ENCODE measurements at regions not wholly inside any gene's neighbourhood (a gene's known extent, or its start where the extent isn't known, plus 50 kb on each side); places are given as distances from the start of the nearest gene placed in this dataset.

DNA sequence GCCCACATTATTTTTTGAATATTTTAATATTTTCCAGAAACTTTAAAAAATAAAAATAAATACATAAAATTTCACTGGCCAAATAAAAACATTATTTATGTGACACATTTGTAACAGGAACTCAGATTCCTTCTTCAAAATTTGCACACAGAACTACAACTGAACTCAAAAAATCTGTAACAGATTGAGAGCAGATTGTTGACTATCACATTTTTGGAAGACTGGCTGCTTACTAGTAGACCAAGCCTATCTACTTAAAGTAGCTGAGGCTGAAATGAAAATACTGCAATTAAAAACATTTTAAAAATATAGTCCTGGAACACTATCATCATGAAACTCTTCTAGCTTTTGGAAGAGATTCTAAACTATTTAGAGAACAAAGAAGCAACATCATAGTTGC is 203.9 kb downstream of the SH3BGRL start:
- CTCF ChIA-PET: no interaction called here
- no peak for FAIRE-seq
- no peak for TF ChIP-seq EZH2 (IDR thresholded peaks at IDR 0.05; ENCODE audit: borderline replicate concordance, low read depth, low read length, severe bottlenecking)
- TF ChIP-seq GATA2 (IDR thresholded peaks at IDR 0.05; ENCODE audit: insufficient read depth, insufficient read length, low read depth, low read length): no peak
- TF ChIP-seq, protein P1, sequence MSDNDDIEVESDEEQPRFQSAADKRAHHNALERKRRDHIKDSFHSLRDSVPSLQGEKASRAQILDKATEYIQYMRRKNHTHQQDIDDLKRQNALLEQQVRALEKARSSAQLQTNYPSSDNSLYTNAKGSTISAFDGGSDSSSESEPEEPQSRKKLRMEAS (IDR thresholded peaks at IDR 0.05; ENCODE audit: insufficient read depth, insufficient read length): no peak
- TF ChIP-seq FOS (IDR thresholded peaks at IDR 0.05; ENCODE audit: borderline replicate concordance, insufficient read depth, low read length): no peak
- TF ChIP-seq POLR2A (IDR thresholded peaks at IDR 0.05; ENCODE audit: low read depth, low read length): no peak
- TF ChIP-seq, protein P2, sequence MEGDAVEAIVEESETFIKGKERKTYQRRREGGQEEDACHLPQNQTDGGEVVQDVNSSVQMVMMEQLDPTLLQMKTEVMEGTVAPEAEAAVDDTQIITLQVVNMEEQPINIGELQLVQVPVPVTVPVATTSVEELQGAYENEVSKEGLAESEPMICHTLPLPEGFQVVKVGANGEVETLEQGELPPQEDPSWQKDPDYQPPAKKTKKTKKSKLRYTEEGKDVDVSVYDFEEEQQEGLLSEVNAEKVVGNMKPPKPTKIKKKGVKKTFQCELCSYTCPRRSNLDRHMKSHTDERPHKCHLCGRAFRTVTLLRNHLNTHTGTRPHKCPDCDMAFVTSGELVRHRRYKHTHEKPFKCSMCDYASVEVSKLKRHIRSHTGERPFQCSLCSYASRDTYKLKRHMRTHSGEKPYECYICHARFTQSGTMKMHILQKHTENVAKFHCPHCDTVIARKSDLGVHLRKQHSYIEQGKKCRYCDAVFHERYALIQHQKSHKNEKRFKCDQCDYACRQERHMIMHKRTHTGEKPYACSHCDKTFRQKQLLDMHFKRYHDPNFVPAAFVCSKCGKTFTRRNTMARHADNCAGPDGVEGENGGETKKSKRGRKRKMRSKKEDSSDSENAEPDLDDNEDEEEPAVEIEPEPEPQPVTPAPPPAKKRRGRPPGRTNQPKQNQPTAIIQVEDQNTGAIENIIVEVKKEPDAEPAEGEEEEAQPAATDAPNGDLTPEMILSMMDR (IDR thresholded peaks at IDR 0.05; ENCODE audit: extremely low read depth in 1 of 2, insufficient read depth in 1 of 2, low read depth in 1 of 2, low read length in 2 of 2): no peak
- TF ChIP-seq MYC (IDR thresholded peaks at IDR 0.05; ENCODE audit: low read depth, low read length): no peak
- TF ChIP-seq JUN (IDR thresholded peaks at IDR 0.05; ENCODE audit: borderline replicate concordance, insufficient read depth, insufficient read length, low read depth): no peak
- no peak for TF ChIP-seq POLR2AphosphoS5 (IDR thresholded peaks at IDR 0.05; ENCODE audit: insufficient read depth, low read depth, low read length)

More for the DNA sequence above, 203.9 kb downstream of the SH3BGRL start:
- intact Hi-C loops (cut with micrococcal nuclease): no loop called here
- Histone ChIP-seq H2AFZ (ENCODE audit: low read depth, low read length) (no peak overlapping the region), H4K20me1 (replicated peaks; ENCODE audit: control insufficient read depth, extremely low read depth, insufficient read depth, low read length) (no peaks in the 10 kb centered on the region), H3K27me3 (ENCODE audit: control insufficient read depth in 2 of 2, insufficient read depth in 2 of 2, low read length in 2 of 2) (no peaks in the 10 kb centered on the region), H3K9me1 (replicated peaks; ENCODE audit: control insufficient read depth, extremely low read depth, insufficient read depth, low read length) (no peaks in the 10 kb centered on the region), H3K27ac (ENCODE audit: insufficient read depth, low read depth, low read length) (no peak overlapping the region), H3K4me3 (replicated peaks in 1 of 3; ENCODE audit: insufficient read depth in 1 of 3, low read depth in 1 of 3, low read length in 3 of 3) (no peak overlapping the region), H3K4me1 (ENCODE audit: control insufficient read depth, extremely low read depth, insufficient read depth, low read length) (no peaks in the 10 kb centered on the region), H3K9ac (replicated peaks; ENCODE audit: extremely low read depth, insufficient read depth, low read length) (no peak overlapping the region), H3K79me2 (ENCODE audit: control insufficient read depth, insufficient read depth, low read length) (no peaks in the 10 kb centered on the region), H3K36me3 (ENCODE audit: control insufficient read depth in 2 of 2, extremely low read depth in 1 of 2, insufficient read depth in 2 of 2, low read length in 2 of 2) (no peaks in the 10 kb centered on the region), H3K4me2 (ENCODE audit: insufficient read depth, low read length) (no peak overlapping the region), H3K9me3 (replicated peaks; ENCODE audit: control insufficient read depth, insufficient read depth, low read length) (no peaks in the 10 kb centered on the region)
- dilution Hi-C loops (cut with MboI; ENCODE audit: extremely low pct_ligation_motif_present, low sequenced_read_pairs): no loop called here
- POLR2A ChIA-PET: no interaction called here
- BruUV-seq (replicated peaks): no TSS peak
- DNase-seq (ENCODE audit: low read depth, low spot score): no peak
